ENCODE measurements at regions not wholly inside any gene's neighbourhood (a gene's known extent, or its start where the extent isn't known, plus 50 kb on each side); places are given as distances from the start of the nearest gene placed in this dataset.
"Not testable (repeated sequence)": the region's sequence is repeated elsewhere in the genome, so short reads cannot be mapped to it uniquely, and the experiment has no call there.

GRCh38 chr1:149300478-149301218 is 174.2 kb upstream of the NBPF19 start:
- POLR2A ChIA-PET; CTCF ChIA-PET; ATAC-seq; H3K27me3 Mint-ChIP-seq (ENCODE audit: low read depth); H3K4me3 Mint-ChIP-seq; H3K9me3 Mint-ChIP-seq (ENCODE audit: insufficient read depth); DNase-seq; H3K36me3 Mint-ChIP-seq (ENCODE audit: low read depth); H3K27ac Mint-ChIP-seq; H3K4me1 Mint-ChIP-seq (ENCODE audit: low read depth): not testable (repeated sequence)

- not testable (repeated sequence) for ATAC-seq
Observed at GRCh38 chr1:149301282-149301681, 173.6 kb upstream of the NBPF19 start.

GRCh38 chr1:149304796-149305195 is 170.0 kb upstream of the NBPF19 start:
- DNase-seq; CTCF ChIA-PET; H3K4me3 Mint-ChIP-seq; H3K27ac Mint-ChIP-seq; H3K9me3 Mint-ChIP-seq (ENCODE audit: insufficient read depth); H3K27me3 Mint-ChIP-seq (ENCODE audit: low read depth); H3K36me3 Mint-ChIP-seq (ENCODE audit: low read depth); H3K4me1 Mint-ChIP-seq (ENCODE audit: low read depth); POLR2A ChIA-PET: not testable (repeated sequence)
- peak; percentile 76 for ATAC-seq

More at GRCh38 chr1:149301282-149301681, 173.6 kb upstream of the NBPF19 start:
- H3K27me3 Mint-ChIP-seq (ENCODE audit: low read depth); H3K4me3 Mint-ChIP-seq; H3K36me3 Mint-ChIP-seq (ENCODE audit: low read depth); CTCF ChIA-PET; H3K9me3 Mint-ChIP-seq (ENCODE audit: insufficient read depth); DNase-seq; H3K4me1 Mint-ChIP-seq (ENCODE audit: low read depth); POLR2A ChIA-PET; H3K27ac Mint-ChIP-seq: not testable (repeated sequence)

GRCh38 chr1:149307640-149308039 is 167.2 kb upstream of the NBPF19 start:
- H3K4me1 Mint-ChIP-seq (ENCODE audit: low read depth); POLR2A ChIA-PET; CTCF ChIA-PET: not testable (repeated sequence)

GRCh38 chr1:149314921-149315320 is 159.9 kb upstream of the NBPF19 start:
- H3K27me3 Mint-ChIP-seq (ENCODE audit: low read depth); H3K4me3 Mint-ChIP-seq; POLR2A ChIA-PET; CTCF ChIA-PET; H3K27ac Mint-ChIP-seq; H3K4me1 Mint-ChIP-seq (ENCODE audit: low read depth); H3K36me3 Mint-ChIP-seq (ENCODE audit: low read depth); H3K9me3 Mint-ChIP-seq (ENCODE audit: insufficient read depth); DNase-seq; ATAC-seq: not testable (repeated sequence)

More at GRCh38 chr1:149307640-149308039, 167.2 kb upstream of the NBPF19 start:
- H3K27ac Mint-ChIP-seq; DNase-seq; ATAC-seq; H3K27me3 Mint-ChIP-seq (ENCODE audit: low read depth); H3K9me3 Mint-ChIP-seq (ENCODE audit: insufficient read depth); H3K4me3 Mint-ChIP-seq; H3K36me3 Mint-ChIP-seq (ENCODE audit: low read depth): not testable (repeated sequence)

GRCh38 chr1:149320971-149321731 is 153.7 kb upstream of the NBPF19 start:
- H3K4me3 Mint-ChIP-seq; H3K27ac Mint-ChIP-seq; H3K27me3 Mint-ChIP-seq (ENCODE audit: low read depth); H3K4me1 Mint-ChIP-seq (ENCODE audit: low read depth); ATAC-seq; H3K9me3 Mint-ChIP-seq (ENCODE audit: insufficient read depth); H3K36me3 Mint-ChIP-seq (ENCODE audit: low read depth); CTCF ChIA-PET; DNase-seq; POLR2A ChIA-PET: not testable (repeated sequence)

- H3K4me1 Mint-ChIP-seq (ENCODE audit: low read depth); H3K27me3 Mint-ChIP-seq (ENCODE audit: low read depth); H3K27ac Mint-ChIP-seq; DNase-seq; H3K36me3 Mint-ChIP-seq (ENCODE audit: low read depth); POLR2A ChIA-PET; ATAC-seq; H3K9me3 Mint-ChIP-seq (ENCODE audit: insufficient read depth); H3K4me3 Mint-ChIP-seq; CTCF ChIA-PET: not testable (repeated sequence)
Observed at GRCh38 chr1:149321732-149322016, 153.2 kb upstream of the NBPF19 start.

GRCh38 chr1:149330081-149330335 is 144.8 kb upstream of the NBPF19 start:
- DNase-seq; H3K4me1 Mint-ChIP-seq (ENCODE audit: low read depth); ATAC-seq; H3K27me3 Mint-ChIP-seq (ENCODE audit: low read depth); CTCF ChIA-PET; POLR2A ChIA-PET; H3K4me3 Mint-ChIP-seq; H3K27ac Mint-ChIP-seq; H3K36me3 Mint-ChIP-seq (ENCODE audit: low read depth); H3K9me3 Mint-ChIP-seq (ENCODE audit: insufficient read depth): not testable (repeated sequence)

GRCh38 chr1:149336082-149336481 is 138.8 kb upstream of the NBPF19 start:
- DNase-seq; H3K4me3 Mint-ChIP-seq; H3K27me3 Mint-ChIP-seq (ENCODE audit: low read depth); ATAC-seq; CTCF ChIA-PET; H3K36me3 Mint-ChIP-seq (ENCODE audit: low read depth); H3K9me3 Mint-ChIP-seq (ENCODE audit: insufficient read depth); H3K27ac Mint-ChIP-seq; H3K4me1 Mint-ChIP-seq (ENCODE audit: low read depth); POLR2A ChIA-PET: not testable (repeated sequence)

- H3K4me3 Mint-ChIP-seq; H3K27me3 Mint-ChIP-seq (ENCODE audit: low read depth); H3K9me3 Mint-ChIP-seq (ENCODE audit: insufficient read depth); CTCF ChIA-PET; H3K36me3 Mint-ChIP-seq (ENCODE audit: low read depth); ATAC-seq; H3K27ac Mint-ChIP-seq; H3K4me1 Mint-ChIP-seq (ENCODE audit: low read depth); POLR2A ChIA-PET; DNase-seq: not testable (repeated sequence)
Observed at GRCh38 chr1:149338221-149338691, 136.6 kb upstream of the NBPF19 start.

GRCh38 chr1:149338698-149339097 is 136.1 kb upstream of the NBPF19 start:
- H3K36me3 Mint-ChIP-seq (ENCODE audit: low read depth); H3K27me3 Mint-ChIP-seq (ENCODE audit: low read depth); H3K4me1 Mint-ChIP-seq (ENCODE audit: low read depth); ATAC-seq; POLR2A ChIA-PET; H3K27ac Mint-ChIP-seq; H3K9me3 Mint-ChIP-seq (ENCODE audit: insufficient read depth); CTCF ChIA-PET; DNase-seq; H3K4me3 Mint-ChIP-seq: not testable (repeated sequence)

- H3K4me3 Mint-ChIP-seq; H3K9me3 Mint-ChIP-seq (ENCODE audit: insufficient read depth); H3K27ac Mint-ChIP-seq; POLR2A ChIA-PET; H3K4me1 Mint-ChIP-seq (ENCODE audit: low read depth); H3K36me3 Mint-ChIP-seq (ENCODE audit: low read depth); H3K27me3 Mint-ChIP-seq (ENCODE audit: low read depth); DNase-seq; CTCF ChIA-PET; ATAC-seq: not testable (repeated sequence)
Observed at GRCh38 chr1:149349448-149349847, 125.4 kb upstream of the NBPF19 start.

- H3K27ac Mint-ChIP-seq; H3K4me3 Mint-ChIP-seq; DNase-seq; H3K36me3 Mint-ChIP-seq (ENCODE audit: low read depth); H3K9me3 Mint-ChIP-seq (ENCODE audit: insufficient read depth); CTCF ChIA-PET; H3K27me3 Mint-ChIP-seq (ENCODE audit: low read depth); H3K4me1 Mint-ChIP-seq (ENCODE audit: low read depth); POLR2A ChIA-PET; ATAC-seq: not testable (repeated sequence)
Observed at GRCh38 chr1:149352205-149352604, 122.6 kb upstream of the NBPF19 start.
